CD4-positive, alpha-beta T cell (primary cell): ENCODE measurements at regions not wholly inside any gene's neighbourhood (a gene's known extent, or its start where the extent isn't known, plus 50 kb on each side); places are given as distances from the start of the nearest gene placed in this dataset.

Source experiments
- ATAC-seq: fragments of 200-7000 bp; cut with Tn5 transposase; one replicate; pipeline ENCODE4 v1.10.0; 2022; ENCODE audit warnings: mild to moderate bottlenecking; ENCODE audit not compliant: poor library complexity
- CTCF ChIA-PET: fragments of 350-600 bp; sonication (Branson Sonifier 250); formaldehyde crosslinking; loops from one replicate; lab custom pipeline; 2021; ENCODE audit warnings: antibody characterized with exemption, inconsistent platforms; lab: Charles Lee
- POLR2A ChIA-PET: fragments of 350-600 bp; sonication (Branson Sonifier 250); formaldehyde crosslinking; loops from one replicate; lab custom pipeline; 2021; ENCODE audit warnings: antibody characterized with exemption, inconsistent platforms; lab: Charles Lee
- DNase-seq, 14 experiments: peaks; one replicate each; pipeline ENCODE4 v3.0.0-alpha.2; 2013 to 2020; ENCODE audit warnings: mixed read lengths in 2 of 14
- H3K27ac ChIP-seq, 2 donors: one replicate each; pipeline versions ENCODE4 v1.5.1 to v1.7.0; 2013; ENCODE audit warnings: low read length in 2 of 2, low read depth in 1 of 2, mild to moderate bottlenecking in 1 of 2
- H3K27me3 ChIP-seq, 2 experiments: 1 replicate in 1 of 2; 2 replicates in 1 of 2; pipeline versions ENCODE4 v1.6.1 to v1.7.0; 2013; ENCODE audit warnings: low read length in 2 of 2, control low read depth in 1 of 2, mild to moderate bottlenecking in 1 of 2, moderate library complexity in 1 of 2; ENCODE audit not compliant: insufficient read depth in 2 of 2, control insufficient read depth in 1 of 2
- H3K36me3 ChIP-seq: one replicate; pipeline ENCODE4 v1.6.1; 2013; ENCODE audit warnings: low read length, control low read depth; ENCODE audit not compliant: insufficient read depth
- H3K4me1 ChIP-seq: one replicate; pipeline ENCODE4 v1.6.1; 2013; ENCODE audit warnings: low read length, control low read depth; ENCODE audit not compliant: insufficient read depth
- H3K4me3 ChIP-seq: one replicate; pipeline ENCODE4 v1.5.1; 2013; ENCODE audit warnings: mild to moderate bottlenecking, low read length, moderate library complexity
- H3K9me3 ChIP-seq, 2 experiments: 1 replicate in 1 of 2; 2 replicates in 1 of 2; pipeline versions ENCODE4 v1.6.1 to v1.7.0; 2013; ENCODE audit warnings: low read length in 2 of 2, mild to moderate bottlenecking in 2 of 2, control low read depth in 1 of 2, moderate library complexity in 1 of 2; ENCODE audit not compliant: control insufficient read depth in 1 of 2, insufficient read depth in 1 of 2
- H3K27ac Mint-ChIP-seq: one replicate; pipeline ENCODE4 v1.8.0; 2020; ENCODE audit warnings: mixed read lengths
- H3K27me3 Mint-ChIP-seq: one replicate; pipeline ENCODE4 v1.8.0; 2021; ENCODE audit warnings: mixed read lengths
- H3K36me3 Mint-ChIP-seq: one replicate; pipeline ENCODE4 v1.8.0; 2021; ENCODE audit warnings: low read depth, mixed read lengths
- H3K4me1 Mint-ChIP-seq: one replicate; pipeline ENCODE4 v1.8.0; 2021; ENCODE audit warnings: low read depth, mixed read lengths
- H3K4me3 Mint-ChIP-seq: one replicate; pipeline ENCODE4 v1.8.0; 2020; ENCODE audit warnings: mild to moderate bottlenecking, mixed read lengths
- H3K9me3 Mint-ChIP-seq: one replicate; pipeline ENCODE4 v1.8.0; 2020; ENCODE audit warnings: mixed read lengths
- intact Hi-C, 2 experiments: fragments of 100-400 bp; cut with DNase I in 1 of 2; cut with micrococcal nuclease in 1 of 2; formaldehyde crosslinking; loops; one replicate each; pipeline versions ENCODE4 v1.15.1 to v1.9.0; 2023 to 2025; cut with DNase I, micrococcal nuclease
- TF ChIP-seq, protein P1 (sequence below): fragments of 200-600 bp; IDR thresholded peaks from one replicate; pipeline ENCODE4 v1.8.0; 2022; ENCODE audit warnings: antibody characterized with exemption, mild to moderate bottlenecking

GRCh38 chr7:153518201-153518984 is 533.8 kb upstream of the DPP6 start:
- Mint-ChIP-seq H3K27ac (no peak overlapping the region), H3K27me3 (no peaks in the 10 kb centered on the region), H3K9me3 (peaks cover 6% of the 10 kb centered on the region), H3K4me3 (no peak overlapping the region), H3K36me3 (no peaks in the 10 kb centered on the region), H3K4me1 (no peaks in the 10 kb centered on the region)
- Histone ChIP-seq H3K27me3 (no peaks in the 10 kb centered on the region), H3K27ac (no peak overlapping the region), H3K9me3 (peaks cover 0 to 15% of the 10 kb centered on the region in 2 experiments), H3K4me1 (no peaks in the 10 kb centered on the region), H3K36me3 (no peaks in the 10 kb centered on the region), H3K4me3 (no peak overlapping the region)
- CTCF ChIA-PET: no interaction called here
- ATAC-seq (no peak), DNase-seq (no peak)
- POLR2A ChIA-PET: no interaction called here
- intact Hi-C loops: no loop called here
- TF ChIP-seq, protein P1, sequence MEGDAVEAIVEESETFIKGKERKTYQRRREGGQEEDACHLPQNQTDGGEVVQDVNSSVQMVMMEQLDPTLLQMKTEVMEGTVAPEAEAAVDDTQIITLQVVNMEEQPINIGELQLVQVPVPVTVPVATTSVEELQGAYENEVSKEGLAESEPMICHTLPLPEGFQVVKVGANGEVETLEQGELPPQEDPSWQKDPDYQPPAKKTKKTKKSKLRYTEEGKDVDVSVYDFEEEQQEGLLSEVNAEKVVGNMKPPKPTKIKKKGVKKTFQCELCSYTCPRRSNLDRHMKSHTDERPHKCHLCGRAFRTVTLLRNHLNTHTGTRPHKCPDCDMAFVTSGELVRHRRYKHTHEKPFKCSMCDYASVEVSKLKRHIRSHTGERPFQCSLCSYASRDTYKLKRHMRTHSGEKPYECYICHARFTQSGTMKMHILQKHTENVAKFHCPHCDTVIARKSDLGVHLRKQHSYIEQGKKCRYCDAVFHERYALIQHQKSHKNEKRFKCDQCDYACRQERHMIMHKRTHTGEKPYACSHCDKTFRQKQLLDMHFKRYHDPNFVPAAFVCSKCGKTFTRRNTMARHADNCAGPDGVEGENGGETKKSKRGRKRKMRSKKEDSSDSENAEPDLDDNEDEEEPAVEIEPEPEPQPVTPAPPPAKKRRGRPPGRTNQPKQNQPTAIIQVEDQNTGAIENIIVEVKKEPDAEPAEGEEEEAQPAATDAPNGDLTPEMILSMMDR: no peak

DNA sequence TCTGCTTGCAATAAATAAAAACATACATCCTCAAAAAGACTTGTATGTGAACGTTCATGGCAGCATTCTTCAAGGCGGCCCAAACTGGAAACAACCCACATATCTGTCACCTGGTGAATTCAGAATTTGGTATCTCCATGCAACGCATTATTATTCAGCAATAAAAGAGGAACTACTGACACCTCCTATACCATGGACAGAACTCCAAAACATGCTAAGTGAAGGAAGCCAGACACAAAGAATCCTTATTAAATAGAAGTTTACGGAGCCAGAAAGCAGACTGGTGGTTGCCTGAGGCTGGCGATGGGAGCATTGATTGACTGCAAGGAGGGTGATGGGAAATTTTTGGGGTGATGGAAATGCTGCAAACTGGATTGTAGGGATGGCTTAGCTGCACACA is 530.8 kb upstream of the DPP6 start:
- H3K27ac Mint-ChIP-seq: no peak overlapping the region
- peaks cover 2% of the 10 kb centered on the region for H3K9me3 Mint-ChIP-seq
- ATAC-seq (no peak), DNase-seq (no peak)
- Histone ChIP-seq H3K4me1 (no peaks in the 10 kb centered on the region), H3K36me3 (no peaks in the 10 kb centered on the region), H3K27me3 (no peaks in the 10 kb centered on the region), H3K4me3 (no peak overlapping the region), H3K9me3 (peaks cover 0 to 22% of the 10 kb centered on the region in 2 experiments), H3K27ac (no peak overlapping the region)
- TF ChIP-seq, protein P1: no peak
- ChIA-PET POLR2A (no interaction called here), CTCF (no interaction called here)
- no peaks in the 10 kb centered on the region for H3K27me3 Mint-ChIP-seq
- no peaks in the 10 kb centered on the region for H3K36me3 Mint-ChIP-seq
- no peaks in the 10 kb centered on the region for H3K4me1 Mint-ChIP-seq
- no peak overlapping the region for H3K4me3 Mint-ChIP-seq
- intact Hi-C loops: no loop called here

DNA sequence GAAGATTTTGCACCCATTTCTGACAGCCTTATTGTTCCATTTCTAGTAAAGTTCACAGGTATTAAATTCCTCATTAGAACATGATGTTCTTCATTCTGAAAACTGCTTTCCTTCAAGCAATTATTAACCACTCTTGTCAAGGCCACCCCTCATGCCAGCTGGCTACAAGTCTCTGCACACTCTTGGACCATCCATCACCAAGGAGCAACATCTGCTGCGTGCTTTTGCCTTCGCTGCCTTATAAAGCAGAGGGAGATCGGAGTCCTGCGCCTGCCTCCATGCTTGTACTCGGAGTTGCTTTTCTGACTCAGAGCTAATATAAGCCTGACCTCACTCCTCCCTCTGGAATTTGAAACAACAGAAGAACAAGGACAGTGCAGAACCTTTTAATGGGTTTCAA is 529.9 kb upstream of the DPP6 start:
- H3K4me3 ChIP-seq: no peak overlapping the region
- ChIA-PET CTCF (no interaction called here), POLR2A (no interaction called here)
- TF ChIP-seq, protein P1: no peak
- H3K36me3 ChIP-seq: no peaks in the 10 kb centered on the region
- DNase-seq: no peak
- H3K4me1 ChIP-seq: no peaks in the 10 kb centered on the region
- no peak for ATAC-seq
- H3K9me3 ChIP-seq: peaks cover 0 to 21% of the 10 kb centered on the region in 2 experiments
- no peaks in the 10 kb centered on the region for H3K4me1 Mint-ChIP-seq
- no peak overlapping the region for H3K27ac Mint-ChIP-seq
- H3K4me3 Mint-ChIP-seq: no peak overlapping the region
- H3K9me3 Mint-ChIP-seq: peaks cover 2% of the 10 kb centered on the region
- H3K36me3 Mint-ChIP-seq: no peaks in the 10 kb centered on the region
- H3K27ac ChIP-seq: no peak overlapping the region
- no peaks in the 10 kb centered on the region for H3K27me3 Mint-ChIP-seq
- H3K27me3 ChIP-seq: no peaks in the 10 kb centered on the region
- intact Hi-C loops: no loop called here
